ENCODE measurements at regions not wholly inside any gene's neighbourhood (a gene's known extent, or its start where the extent isn't known, plus 50 kb on each side); places are given as distances from the start of the nearest gene placed in this dataset.

DNA sequence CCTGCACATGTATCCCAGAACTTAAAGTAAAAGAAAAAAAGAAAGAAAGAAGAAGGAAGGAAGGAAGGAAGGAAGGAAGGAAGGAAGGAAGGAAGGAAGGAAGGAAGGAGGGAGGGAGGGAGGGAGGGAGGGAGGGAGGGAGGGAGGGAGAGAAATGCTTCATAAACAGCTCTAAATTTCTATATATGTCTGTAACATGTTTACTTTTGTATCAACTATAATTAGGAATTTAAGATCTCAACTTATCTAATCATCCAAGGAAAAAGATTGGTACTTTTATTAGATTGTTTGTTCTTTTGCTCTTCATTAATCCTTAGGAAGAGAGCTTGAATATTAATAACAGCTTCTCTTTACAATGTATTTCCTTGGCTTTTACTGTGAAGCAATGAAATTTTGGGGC is 195.4 kb upstream of the PRMT6 start:
- TF ChIP-seq, protein P1, sequence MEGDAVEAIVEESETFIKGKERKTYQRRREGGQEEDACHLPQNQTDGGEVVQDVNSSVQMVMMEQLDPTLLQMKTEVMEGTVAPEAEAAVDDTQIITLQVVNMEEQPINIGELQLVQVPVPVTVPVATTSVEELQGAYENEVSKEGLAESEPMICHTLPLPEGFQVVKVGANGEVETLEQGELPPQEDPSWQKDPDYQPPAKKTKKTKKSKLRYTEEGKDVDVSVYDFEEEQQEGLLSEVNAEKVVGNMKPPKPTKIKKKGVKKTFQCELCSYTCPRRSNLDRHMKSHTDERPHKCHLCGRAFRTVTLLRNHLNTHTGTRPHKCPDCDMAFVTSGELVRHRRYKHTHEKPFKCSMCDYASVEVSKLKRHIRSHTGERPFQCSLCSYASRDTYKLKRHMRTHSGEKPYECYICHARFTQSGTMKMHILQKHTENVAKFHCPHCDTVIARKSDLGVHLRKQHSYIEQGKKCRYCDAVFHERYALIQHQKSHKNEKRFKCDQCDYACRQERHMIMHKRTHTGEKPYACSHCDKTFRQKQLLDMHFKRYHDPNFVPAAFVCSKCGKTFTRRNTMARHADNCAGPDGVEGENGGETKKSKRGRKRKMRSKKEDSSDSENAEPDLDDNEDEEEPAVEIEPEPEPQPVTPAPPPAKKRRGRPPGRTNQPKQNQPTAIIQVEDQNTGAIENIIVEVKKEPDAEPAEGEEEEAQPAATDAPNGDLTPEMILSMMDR (conservative IDR thresholded peaks at IDR 0.05; ENCODE audit: low read length), result no peak
- no peak for TF ChIP-seq EZH2phosphoT487 (IDR thresholded peaks at IDR 0.05; ENCODE audit: borderline replicate concordance, low read depth, low read length)

All from OCI-LY7 (cell line).